ENCODE measurements at regions not wholly inside any gene's neighbourhood (a gene's known extent, or its start where the extent isn't known, plus 50 kb on each side); places are given as distances from the start of the nearest gene placed in this dataset.
A peak's percentile ranks its signal among the peaks of the same experiment; 100 is the strongest.

DNA sequence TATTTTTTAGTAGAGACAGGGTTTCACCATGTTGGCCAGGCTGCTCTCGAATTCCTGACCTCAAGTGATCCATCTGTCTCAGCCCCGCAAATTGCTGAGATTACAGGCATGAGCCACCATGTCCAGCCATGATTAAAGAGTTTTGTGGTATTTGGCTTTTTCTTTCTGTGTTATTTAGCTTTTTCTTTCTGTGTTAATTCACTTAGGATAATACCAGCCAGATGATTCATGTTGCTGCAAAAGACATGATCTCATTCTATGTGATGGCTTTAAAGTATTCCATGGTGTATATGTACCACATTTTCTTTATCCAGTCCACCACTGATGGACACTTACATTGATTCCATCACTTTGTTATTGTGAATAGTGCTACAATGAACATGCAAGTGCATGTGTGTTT, 1135.2 kb downstream of the AMY1C start:
- no peak overlapping the region for H3K27ac ChIP-seq
- DNase-seq (ENCODE audit: low read depth, low spot score), result no peak

GRCh38 chr1:104905322-104905721, 1155.6 kb downstream of the AMY1C start:
- no peak for DNase-seq (ENCODE audit: low read depth, low spot score)
- no peak overlapping the region for H3K27ac ChIP-seq

DNA sequence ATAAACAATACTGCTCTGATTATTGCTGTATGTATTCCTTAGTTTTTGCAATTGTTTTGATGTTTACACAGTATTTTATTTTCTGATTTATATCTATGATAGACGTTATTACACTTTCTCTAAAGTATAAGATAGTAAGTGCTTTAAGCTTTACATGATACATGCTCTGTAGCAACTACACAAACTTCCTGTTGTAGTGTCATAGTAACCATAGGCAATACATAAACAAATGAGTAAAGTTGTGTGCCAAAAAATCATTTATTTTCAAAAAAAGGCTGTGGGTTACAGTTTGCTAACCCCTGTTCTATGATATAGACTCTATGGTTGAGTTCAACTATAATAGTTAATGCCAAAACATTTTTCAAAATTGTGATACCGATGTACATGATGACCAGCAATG, 1156.4 kb downstream of the AMY1C start:
- H3K27ac ChIP-seq, result no peak overlapping the region
- no peak for DNase-seq (ENCODE audit: low read depth, low spot score)

- no peak overlapping the region for H3K27ac ChIP-seq
- DNase-seq (ENCODE audit: low read depth, low spot score), result no peak
Measured at GRCh38 chr1:104919188-104919587, 1169.5 kb downstream of the AMY1C start.

DNA sequence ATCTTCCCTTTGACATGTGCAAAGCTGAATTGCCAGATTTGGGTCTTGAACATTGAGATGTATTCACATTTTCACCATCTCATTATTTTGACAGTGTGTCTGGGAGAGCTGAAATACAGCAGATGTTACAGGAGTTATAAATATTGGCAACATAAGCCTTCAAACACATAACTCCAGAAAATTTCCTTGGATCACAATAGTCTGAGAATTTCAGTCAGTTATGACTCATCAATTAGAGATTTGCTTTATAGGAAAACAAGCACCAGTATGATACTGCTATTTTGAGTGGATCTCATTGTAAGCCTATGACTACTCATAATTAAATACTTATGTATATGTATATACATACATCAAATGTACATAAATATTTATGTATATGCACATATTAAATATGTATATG, 1171.8 kb downstream of the AMY1C start:
- H3K27ac ChIP-seq, result no peak overlapping the region
- DNase-seq (ENCODE audit: low read depth, low spot score), result no peak

- DNase-seq (ENCODE audit: low read depth, low spot score), result no peak
- H3K27ac ChIP-seq, result no peak overlapping the region
Measured at GRCh38 chr1:104923075-104923474, 1173.4 kb downstream of the AMY1C start.

- DNase-seq (ENCODE audit: low read depth, low spot score), result no peak
- H3K27ac ChIP-seq, result peak overlapping the region; percentile 35
Measured at GRCh38 chr1:104929280-104929679, 1179.6 kb downstream of the AMY1C start.

- H3K27ac ChIP-seq, result no peak overlapping the region
- no peak for DNase-seq (ENCODE audit: low read depth, low spot score)
Measured at GRCh38 chr1:104932030-104932915, 1182.6 kb downstream of the AMY1C start.

DNA sequence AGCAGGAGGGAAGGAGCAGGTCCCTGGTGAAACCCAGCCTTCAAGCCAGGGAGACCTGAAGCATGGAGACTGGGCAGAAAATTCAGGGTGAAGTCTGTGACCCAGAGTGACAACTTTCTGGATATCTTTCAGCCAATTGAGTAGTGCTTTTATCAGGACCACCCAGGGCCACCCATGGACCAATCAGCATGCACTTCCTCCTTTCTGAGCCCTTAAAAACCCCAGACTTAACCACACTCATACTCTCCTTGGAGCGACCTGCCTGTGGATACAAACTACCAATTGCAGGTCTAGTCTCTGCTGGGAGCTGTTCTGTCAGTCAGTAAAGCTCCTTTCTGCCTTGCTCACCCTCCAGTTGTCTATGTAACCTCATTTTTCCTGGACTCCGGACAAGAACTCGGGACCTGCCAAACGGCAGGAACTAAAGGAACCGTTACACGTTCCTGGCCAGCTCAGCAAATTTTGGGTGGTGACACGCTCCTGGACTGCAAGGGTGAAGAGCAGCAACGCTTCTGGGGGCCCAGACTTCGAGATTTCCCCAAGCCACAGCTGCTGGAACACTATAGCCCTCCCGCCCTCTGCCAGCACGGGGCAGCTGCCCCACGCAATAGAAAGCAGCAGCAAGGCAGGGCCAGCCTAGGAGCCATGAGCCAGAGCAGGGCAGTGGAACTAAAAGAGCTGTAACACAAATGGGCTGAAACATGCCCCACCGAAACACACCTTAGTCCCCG, 1183.4 kb downstream of the AMY1C start:
- no peak for DNase-seq (ENCODE audit: low read depth, low spot score)
- no peak overlapping the region for H3K27ac ChIP-seq

DNA sequence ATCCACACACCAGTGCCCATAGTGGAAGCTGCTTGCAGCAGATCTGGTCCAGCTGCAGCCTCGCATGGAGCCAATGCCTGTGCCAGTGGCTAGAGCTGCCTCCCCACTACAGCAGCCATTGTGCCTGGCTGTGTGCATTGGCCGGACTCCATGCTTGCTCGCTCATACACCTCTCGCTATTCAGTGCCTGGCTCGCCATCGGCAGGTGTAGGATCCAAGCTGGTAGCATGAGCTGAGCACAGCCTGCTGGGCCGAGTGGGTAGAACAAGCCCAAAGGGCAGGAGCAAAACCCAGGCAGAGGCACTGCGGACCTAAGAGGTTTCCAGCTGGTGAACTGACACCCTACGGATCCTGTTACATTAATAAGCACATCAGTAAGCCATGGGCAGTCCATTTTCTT, 1184.1 kb downstream of the AMY1C start:
- H3K27ac ChIP-seq, result no peak overlapping the region
- no peak for DNase-seq (ENCODE audit: low read depth, low spot score)

DNA sequence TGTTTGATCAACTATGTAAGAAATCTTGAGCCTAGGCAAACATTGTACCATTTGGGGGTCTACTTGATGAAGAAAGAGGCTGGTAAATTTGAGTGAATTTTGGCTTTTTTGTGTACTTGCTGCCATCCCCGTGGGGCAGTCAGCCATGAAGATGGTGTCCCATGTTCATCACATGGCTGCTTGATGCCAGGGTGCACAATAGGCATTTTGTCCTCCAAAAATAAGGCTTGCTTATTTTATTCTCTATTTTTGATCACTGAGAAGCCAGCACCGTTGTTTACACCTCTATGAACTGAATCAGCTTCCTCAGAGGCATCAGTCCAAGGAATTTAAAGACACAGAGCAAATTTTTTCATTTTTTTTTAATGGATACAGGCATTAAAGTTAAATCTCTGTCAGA, 1195.7 kb downstream of the AMY1C start:
- H3K27ac ChIP-seq, result no peak overlapping the region
- no peak for DNase-seq (ENCODE audit: low read depth, low spot score)

GRCh38 chr1:104946558-104947210, 1197.0 kb downstream of the AMY1C start:
- DNase-seq (ENCODE audit: low read depth, low spot score), result no peak
- H3K27ac ChIP-seq, result no peak overlapping the region

DNA sequence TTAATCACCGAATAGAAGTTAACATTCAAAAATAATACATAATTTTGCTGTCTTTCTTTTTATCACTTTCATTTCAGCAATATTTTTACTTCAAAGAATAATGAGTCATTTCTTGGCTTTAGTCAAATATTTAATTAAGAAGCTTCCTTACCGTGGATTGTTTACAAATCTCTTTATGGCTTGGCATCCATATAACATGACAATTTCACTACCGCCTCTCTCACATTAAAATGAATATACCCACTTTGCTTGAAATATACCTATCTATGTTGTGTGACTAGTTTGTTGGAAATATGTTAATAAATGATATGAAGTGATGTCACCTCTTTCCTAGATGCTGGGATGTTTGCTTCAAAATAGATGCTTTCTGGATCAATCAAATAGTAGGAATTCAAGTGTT, 1203.9 kb downstream of the AMY1C start:
- no peak overlapping the region for H3K27ac ChIP-seq
- no peak for DNase-seq (ENCODE audit: low read depth, low spot score)

DNA sequence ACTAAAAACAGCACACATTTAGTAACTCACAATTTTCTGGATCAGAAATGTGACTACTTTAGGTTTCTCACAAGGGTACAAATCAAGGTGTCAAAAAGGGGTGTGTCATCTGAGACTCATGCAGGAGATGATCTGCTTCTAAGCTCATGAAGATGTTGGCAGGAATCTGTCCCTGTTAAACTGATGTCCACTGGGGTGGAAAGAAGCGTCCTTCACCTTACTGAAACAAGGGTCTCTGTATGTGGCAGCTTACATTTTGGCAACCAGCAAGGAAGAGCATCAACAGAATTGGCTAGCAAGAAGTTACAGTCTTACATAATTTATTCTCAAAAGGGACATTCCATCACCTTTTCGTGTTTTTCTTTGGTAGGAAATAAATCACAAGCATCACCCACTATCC, 1223.8 kb downstream of the AMY1C start:
- no peak for DNase-seq (ENCODE audit: low read depth, low spot score)
- H3K27ac ChIP-seq, result no peak overlapping the region

GRCh38 chr1:104979651-104980050, 1230.0 kb downstream of the AMY1C start:
- no peak for DNase-seq (ENCODE audit: low read depth, low spot score)
- no peak overlapping the region for H3K27ac ChIP-seq

GRCh38 chr1:104987210-104987609, 1237.5 kb downstream of the AMY1C start:
- DNase-seq (ENCODE audit: low read depth, low spot score), result no peak
- H3K27ac ChIP-seq, result no peak overlapping the region

DNA sequence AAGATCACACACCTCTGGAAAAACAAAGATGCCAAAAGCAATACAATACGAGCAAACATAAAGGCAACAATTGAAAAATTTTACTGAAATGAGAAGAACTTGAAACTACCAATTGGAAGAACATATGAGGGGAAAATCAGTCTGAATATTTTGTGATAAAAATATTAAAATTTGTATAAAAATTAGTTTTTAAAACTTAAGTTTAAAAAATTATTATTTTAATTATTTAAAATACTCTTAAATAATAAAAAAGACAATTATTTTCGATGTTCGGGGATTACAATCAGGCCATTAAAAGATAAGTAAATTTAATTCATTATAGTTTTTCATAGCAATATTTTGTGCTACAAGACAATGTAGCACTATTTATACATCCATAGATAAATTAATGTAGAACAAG, 1239.3 kb downstream of the AMY1C start:
- no peak overlapping the region for H3K27ac ChIP-seq
- no peak for DNase-seq (ENCODE audit: low read depth, low spot score)

GRCh38 chr1:104991702-104992101, 1242.0 kb downstream of the AMY1C start:
- DNase-seq (ENCODE audit: low read depth, low spot score), result no peak
- H3K27ac ChIP-seq, result no peak overlapping the region

- no peak overlapping the region for H3K27ac ChIP-seq
- no peak for DNase-seq (ENCODE audit: low read depth, low spot score)
Measured at GRCh38 chr1:105000793-105001192, 1251.1 kb downstream of the AMY1C start.

- no peak overlapping the region for H3K27ac ChIP-seq
- no peak for DNase-seq (ENCODE audit: low read depth, low spot score)
Measured at GRCh38 chr1:105004515-105004914, 1254.8 kb downstream of the AMY1C start.

- no peak overlapping the region for H3K27ac ChIP-seq
- DNase-seq (ENCODE audit: low read depth, low spot score), result no peak
Measured at GRCh38 chr1:105005594-105006195, 1256.0 kb downstream of the AMY1C start.

Measured in epithelial cell of prostate (primary cell).